Anterior cingulate cortex (tissue), 58 donors: ENCODE measurements at regions not wholly inside any gene's neighbourhood (a gene's known extent, or its start where the extent isn't known, plus 50 kb on each side); places are given as distances from the start of the nearest gene placed in this dataset.
A peak's percentile ranks its signal among the peaks of the same experiment; 100 is the strongest.

Experiments used
- DNase-seq, 58 donors: peaks; one replicate each; lab custom pipeline; 2025; lab: John Stamatoyannopoulos, UW

GRCh38 chr13:105997581-105998550 is 537.6 kb downstream of the EFNB2 start:
- DNase-seq = peak in 3 of 58 donors; percentile 2 to 5 (median 4)

DNA sequence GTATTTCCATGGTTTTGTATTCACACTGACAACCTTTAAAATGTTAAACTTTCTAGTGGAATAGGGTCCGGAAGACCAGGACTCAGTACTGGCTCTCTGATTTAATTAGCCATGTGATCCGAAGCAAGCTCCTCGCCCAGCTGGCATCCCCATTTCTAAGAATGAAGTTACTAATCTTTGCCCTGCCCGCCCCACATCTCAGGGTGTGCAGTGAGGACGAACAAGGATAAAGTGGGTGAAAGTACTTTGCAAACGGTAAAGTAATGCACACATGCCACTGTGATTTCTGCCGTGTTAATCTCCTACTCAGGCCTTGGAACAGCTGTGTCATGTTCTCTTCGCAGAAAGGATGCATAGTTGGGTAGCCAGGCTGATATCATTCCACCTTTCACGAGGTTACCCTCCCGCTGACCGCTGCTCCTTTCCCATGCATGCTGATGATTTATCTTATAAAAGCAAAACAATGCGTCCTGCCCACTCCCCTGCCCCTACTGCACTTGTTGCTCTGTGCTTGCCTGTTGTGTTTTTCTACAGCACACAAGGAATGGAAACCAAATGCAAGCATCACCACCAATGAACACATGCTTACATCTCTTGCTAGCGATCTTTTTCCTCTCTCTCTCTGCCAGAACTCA is 539.0 kb downstream of the EFNB2 start:
- no peak for DNase-seq

DNA sequence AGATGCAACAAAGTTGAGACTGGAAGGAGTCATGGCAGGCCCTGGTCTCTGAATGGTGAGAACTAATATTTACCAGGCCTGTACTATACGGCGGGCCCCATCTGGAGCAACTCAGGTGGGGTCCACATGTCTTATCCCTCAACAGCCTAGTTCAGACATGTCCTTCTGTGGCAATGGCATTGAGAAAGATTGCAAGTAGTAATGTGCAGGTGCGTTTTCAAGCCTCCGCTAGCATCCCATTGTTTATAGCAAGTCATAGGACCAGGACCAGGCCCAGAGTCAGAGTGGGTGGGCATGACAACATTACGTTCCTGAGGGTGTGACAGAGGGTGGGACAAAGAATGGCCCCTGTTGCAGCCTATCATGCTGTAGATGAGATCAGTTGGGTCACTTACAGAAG is 541.1 kb downstream of the EFNB2 start:
- DNase-seq = no peak

DNA sequence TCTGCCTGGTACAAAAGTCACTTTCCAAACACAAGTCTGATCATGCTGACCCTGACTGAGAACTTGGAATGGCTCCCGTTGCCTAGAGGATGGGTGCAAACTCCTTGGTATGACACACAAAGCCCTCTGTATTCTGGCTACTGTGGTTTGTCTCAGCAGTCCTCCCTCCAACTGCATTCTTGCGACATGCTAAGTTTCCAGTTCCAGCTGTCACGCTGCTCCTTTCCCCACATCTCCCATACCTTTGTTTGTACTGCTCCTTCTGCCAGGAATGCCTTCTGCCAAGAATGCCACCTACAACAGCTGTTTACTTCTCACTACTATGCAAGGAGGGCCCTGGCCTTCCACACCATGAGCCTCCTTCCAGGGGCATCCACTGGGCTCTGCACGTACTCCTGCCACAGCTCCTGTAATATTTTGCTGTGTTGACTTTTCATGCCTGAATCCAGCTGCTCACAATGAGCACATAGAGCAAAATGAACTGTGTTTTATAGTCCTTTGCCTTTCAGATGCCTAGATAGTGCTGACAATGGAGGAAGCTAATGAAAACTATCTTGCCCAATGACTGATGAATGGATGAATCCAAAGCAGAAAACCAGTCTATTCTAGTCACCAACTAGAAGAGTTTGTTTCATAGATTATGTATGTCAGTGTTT is 543.7 kb downstream of the EFNB2 start:
- peak in 17 of 58 donors; percentile 2 to 60 (median 18) for DNase-seq

GRCh38 chr13:105991131-105991530 is 544.3 kb downstream of the EFNB2 start:
- DNase-seq = no peak

GRCh38 chr13:105990256-105990958 is 545.1 kb downstream of the EFNB2 start:
- DNase-seq = no peak

DNA sequence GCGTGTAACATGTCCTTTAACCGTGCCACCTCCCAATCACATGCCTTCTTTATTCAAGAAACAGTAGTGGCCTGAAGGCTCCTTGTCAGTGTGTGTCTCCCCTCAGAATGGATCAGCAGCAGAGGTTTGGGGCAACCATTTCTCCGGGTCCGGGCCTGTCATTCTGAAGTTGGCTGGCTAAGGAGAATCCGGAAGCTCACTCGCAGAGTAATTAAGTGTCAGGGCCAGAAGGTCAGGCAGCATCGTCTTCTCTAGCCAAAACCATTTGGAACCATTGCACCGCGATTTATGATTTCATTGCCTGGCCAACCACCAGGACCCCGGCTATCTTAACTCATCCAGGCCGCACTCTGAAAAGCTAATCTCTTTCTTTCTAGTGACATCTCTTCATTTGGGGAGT is 550.8 kb downstream of the EFNB2 start:
- DNase-seq = no peak

- no peak for DNase-seq
These were observed 551.2 kb downstream of the EFNB2 start for GRCh38 chr13:105984236-105984635.

- no peak for DNase-seq
These were observed 553.1 kb downstream of the EFNB2 start for GRCh38 chr13:105982219-105982930.

DNA sequence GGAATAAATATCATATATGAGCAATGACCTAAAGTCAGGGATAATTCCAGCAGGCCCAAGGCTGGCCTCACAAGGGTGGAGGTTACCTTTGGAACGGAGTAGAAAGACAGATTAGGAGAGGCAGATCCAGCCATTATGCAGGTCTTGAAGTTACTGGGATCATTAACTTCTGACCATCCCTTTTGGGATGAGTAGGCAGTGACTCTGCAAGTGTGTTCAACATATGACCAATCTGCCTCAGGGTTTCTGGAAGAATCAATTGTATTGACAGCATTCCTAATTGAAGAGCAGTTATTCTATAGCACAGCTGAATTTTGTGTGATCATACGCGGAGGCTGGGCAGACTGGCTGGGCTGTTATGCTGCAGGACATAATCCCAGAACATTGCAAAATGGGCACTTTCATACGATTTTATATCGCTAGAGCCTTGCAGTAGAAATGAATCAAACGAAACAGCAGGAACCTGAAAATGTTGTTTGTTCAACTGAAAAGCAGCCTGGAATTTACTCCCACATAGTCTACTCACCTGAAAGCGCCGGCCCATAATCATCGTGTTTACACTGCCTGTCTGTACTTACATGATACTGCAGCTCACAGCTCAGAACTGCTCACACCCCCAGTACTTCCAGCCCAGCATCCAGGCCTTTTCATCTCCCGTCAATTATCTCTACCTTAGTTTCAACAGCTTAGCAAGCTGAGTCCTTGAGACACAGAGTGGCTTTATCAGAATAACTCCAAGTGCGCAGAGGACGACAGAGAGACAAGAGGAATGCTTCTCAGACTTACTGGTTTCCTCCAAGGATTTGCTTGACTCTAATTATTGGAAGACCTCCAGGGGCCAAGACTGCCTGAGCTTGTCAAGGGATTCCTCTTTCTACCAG is 556.1 kb downstream of the EFNB2 start:
- no peak for DNase-seq

GRCh38 chr13:105974380-105974779 is 561.1 kb downstream of the EFNB2 start:
- no peak for DNase-seq

- DNase-seq = no peak
These were observed 562.5 kb downstream of the EFNB2 start for GRCh38 chr13:105972811-105973590.

DNA sequence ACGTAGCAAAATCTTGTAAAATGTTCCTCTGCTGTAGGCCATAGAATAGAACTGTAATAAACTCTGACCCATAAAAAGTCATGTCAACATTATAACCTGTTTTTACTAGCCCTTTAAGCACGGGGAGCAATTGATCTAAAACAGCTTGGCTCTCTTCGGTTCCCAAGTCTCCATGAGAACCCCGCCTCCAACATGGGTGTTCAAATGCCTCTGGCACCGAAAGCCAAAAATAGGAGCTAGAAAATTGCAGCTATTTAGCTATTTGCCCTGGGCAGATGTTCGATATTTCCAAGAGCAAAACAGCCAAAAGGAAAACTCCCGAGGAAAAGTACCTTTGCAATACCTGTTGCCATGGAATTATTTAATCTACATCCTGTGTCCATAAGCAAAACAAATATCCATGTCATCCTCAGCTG is 563.1 kb downstream of the EFNB2 start:
- no peak for DNase-seq

GRCh38 chr13:105971738-105972137 is 563.7 kb downstream of the EFNB2 start:
- DNase-seq = no peak

DNA sequence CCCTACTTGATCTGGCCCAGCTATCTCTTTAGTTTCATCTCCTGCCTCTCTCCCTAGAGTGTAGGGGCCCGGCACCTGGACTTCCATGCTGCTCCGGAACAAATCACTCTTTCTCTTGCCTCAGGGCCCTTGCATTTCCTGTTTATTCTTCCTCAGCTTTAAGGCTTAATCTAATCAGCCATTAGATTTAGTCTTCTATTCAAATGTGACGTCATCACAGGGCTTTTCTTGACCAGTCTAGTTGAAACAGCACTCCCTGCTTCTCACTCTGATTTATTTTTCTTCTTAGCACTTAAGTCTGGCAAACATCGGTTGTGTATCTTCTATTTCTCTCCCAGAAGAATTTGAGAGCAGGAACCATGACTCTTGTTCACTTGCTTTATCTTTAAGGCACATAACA is 564.1 kb downstream of the EFNB2 start:
- DNase-seq = no peak

DNA sequence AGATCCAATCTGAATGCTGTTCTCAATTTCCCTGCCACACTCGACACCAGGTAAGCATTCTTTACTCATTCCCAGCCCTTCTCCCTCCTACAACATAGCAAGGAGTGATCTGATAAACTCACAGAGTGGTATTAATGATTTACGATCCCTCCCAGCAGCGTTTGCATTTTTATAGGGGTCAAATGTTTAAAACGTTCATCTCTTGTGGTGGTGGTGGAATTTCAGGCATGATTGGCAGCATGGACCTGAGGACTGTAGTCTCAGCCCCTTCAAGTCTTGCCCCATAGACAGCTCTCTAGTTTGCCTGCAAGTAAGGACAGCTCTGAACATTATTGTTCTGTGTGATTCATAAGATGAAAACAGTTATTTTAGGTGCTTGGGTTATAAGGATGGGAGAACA is 565.7 kb downstream of the EFNB2 start:
- DNase-seq = no peak

GRCh38 chr13:105965910-105966309 is 569.6 kb downstream of the EFNB2 start:
- DNase-seq = no peak

GRCh38 chr13:105962080-105962479 is 573.4 kb downstream of the EFNB2 start:
- DNase-seq = no peak
